ENCODE measurements at regions not wholly inside any gene's neighbourhood (a gene's known extent, or its start where the extent isn't known, plus 50 kb on each side); places are given as distances from the start of the nearest gene placed in this dataset.
"Not testable (repeated sequence)": the region's sequence is repeated elsewhere in the genome, so short reads cannot be mapped to it uniquely, and the experiment has no call there.

GRCh38 chr11:49670705-49671104 lies 281.5 kb upstream of the OR4C13 start:
- H3K4me3 Mint-ChIP-seq (ENCODE audit: low read depth); H3K4me1 Mint-ChIP-seq (ENCODE audit: low read depth); DNase-seq (ENCODE audit: low spot score); intact Hi-C loops (cut with micrococcal nuclease); H3K27ac Mint-ChIP-seq; H3K36me3 Mint-ChIP-seq (ENCODE audit: low read depth); H3K27me3 Mint-ChIP-seq (ENCODE audit: low read depth): not testable (repeated sequence)
- peaks cover 52% of the 10 kb centered on the region for H3K9me3 Mint-ChIP-seq

- H3K36me3 Mint-ChIP-seq (ENCODE audit: low read depth); DNase-seq (ENCODE audit: low spot score); H3K27ac Mint-ChIP-seq; H3K4me3 Mint-ChIP-seq (ENCODE audit: low read depth); intact Hi-C loops (cut with micrococcal nuclease); H3K4me1 Mint-ChIP-seq (ENCODE audit: low read depth); H3K27me3 Mint-ChIP-seq (ENCODE audit: low read depth): not testable (repeated sequence)
- peaks cover 46% of the 10 kb centered on the region for H3K9me3 Mint-ChIP-seq
Observed at GRCh38 chr11:49702121-49702520, 250.1 kb upstream of the OR4C13 start.

GRCh38 chr11:49750447-49750846 lies 201.7 kb upstream of the OR4C13 start:
- H3K4me1 Mint-ChIP-seq (ENCODE audit: low read depth); intact Hi-C loops (cut with micrococcal nuclease); H3K27me3 Mint-ChIP-seq (ENCODE audit: low read depth); H3K27ac Mint-ChIP-seq; H3K36me3 Mint-ChIP-seq (ENCODE audit: low read depth); H3K4me3 Mint-ChIP-seq (ENCODE audit: low read depth); DNase-seq (ENCODE audit: low spot score): not testable (repeated sequence)
- peaks cover 29% of the 10 kb centered on the region for H3K9me3 Mint-ChIP-seq

- intact Hi-C loops (cut with micrococcal nuclease); H3K27me3 Mint-ChIP-seq (ENCODE audit: low read depth); H3K27ac Mint-ChIP-seq; H3K4me1 Mint-ChIP-seq (ENCODE audit: low read depth); H3K4me3 Mint-ChIP-seq (ENCODE audit: low read depth); DNase-seq (ENCODE audit: low spot score); H3K36me3 Mint-ChIP-seq (ENCODE audit: low read depth): not testable (repeated sequence)
- peaks cover 28% of the 10 kb centered on the region for H3K9me3 Mint-ChIP-seq
Observed at GRCh38 chr11:49750960-49751359, 201.2 kb upstream of the OR4C13 start.

- H3K36me3 Mint-ChIP-seq (ENCODE audit: low read depth); H3K4me3 Mint-ChIP-seq (ENCODE audit: low read depth); H3K9me3 Mint-ChIP-seq; H3K27me3 Mint-ChIP-seq (ENCODE audit: low read depth); DNase-seq (ENCODE audit: low spot score); intact Hi-C loops (cut with micrococcal nuclease); H3K27ac Mint-ChIP-seq; H3K4me1 Mint-ChIP-seq (ENCODE audit: low read depth): not testable (repeated sequence)
Observed at GRCh38 chr11:49780791-49781190, 171.4 kb upstream of the OR4C13 start.

- H3K4me3 Mint-ChIP-seq (ENCODE audit: low read depth); intact Hi-C loops (cut with micrococcal nuclease); H3K36me3 Mint-ChIP-seq (ENCODE audit: low read depth); H3K27ac Mint-ChIP-seq; H3K4me1 Mint-ChIP-seq (ENCODE audit: low read depth); DNase-seq (ENCODE audit: low spot score); H3K27me3 Mint-ChIP-seq (ENCODE audit: low read depth); H3K9me3 Mint-ChIP-seq: not testable (repeated sequence)
Observed at GRCh38 chr11:49782000-49782399, 170.2 kb upstream of the OR4C13 start.

GRCh38 chr11:49783841-49784240 lies 168.3 kb upstream of the OR4C13 start:
- H3K4me1 Mint-ChIP-seq (ENCODE audit: low read depth); H3K9me3 Mint-ChIP-seq; intact Hi-C loops (cut with micrococcal nuclease); DNase-seq (ENCODE audit: low spot score); H3K4me3 Mint-ChIP-seq (ENCODE audit: low read depth); H3K36me3 Mint-ChIP-seq (ENCODE audit: low read depth); H3K27me3 Mint-ChIP-seq (ENCODE audit: low read depth); H3K27ac Mint-ChIP-seq: not testable (repeated sequence)

GRCh38 chr11:49789787-49790186 lies 162.4 kb upstream of the OR4C13 start:
- DNase-seq (ENCODE audit: low spot score); H3K36me3 Mint-ChIP-seq (ENCODE audit: low read depth); H3K4me3 Mint-ChIP-seq (ENCODE audit: low read depth); H3K27me3 Mint-ChIP-seq (ENCODE audit: low read depth); H3K4me1 Mint-ChIP-seq (ENCODE audit: low read depth); H3K27ac Mint-ChIP-seq; intact Hi-C loops (cut with micrococcal nuclease): not testable (repeated sequence)
- peaks cover 27% of the 10 kb centered on the region for H3K9me3 Mint-ChIP-seq

GRCh38 chr11:49798206-49798837 lies 153.9 kb upstream of the OR4C13 start:
- DNase-seq (ENCODE audit: low spot score); H3K27ac Mint-ChIP-seq; intact Hi-C loops (cut with micrococcal nuclease); H3K27me3 Mint-ChIP-seq (ENCODE audit: low read depth); H3K4me1 Mint-ChIP-seq (ENCODE audit: low read depth); H3K36me3 Mint-ChIP-seq (ENCODE audit: low read depth); H3K4me3 Mint-ChIP-seq (ENCODE audit: low read depth): not testable (repeated sequence)
- H3K9me3 Mint-ChIP-seq = peaks cover 29% of the 10 kb centered on the region

- H3K4me3 Mint-ChIP-seq (ENCODE audit: low read depth); intact Hi-C loops (cut with micrococcal nuclease); DNase-seq (ENCODE audit: low spot score); H3K36me3 Mint-ChIP-seq (ENCODE audit: low read depth); H3K4me1 Mint-ChIP-seq (ENCODE audit: low read depth); H3K27me3 Mint-ChIP-seq (ENCODE audit: low read depth); H3K27ac Mint-ChIP-seq: not testable (repeated sequence)
- peaks cover 19% of the 10 kb centered on the region for H3K9me3 Mint-ChIP-seq
Observed at GRCh38 chr11:49817705-49818430, 134.3 kb upstream of the OR4C13 start.

GRCh38 chr11:49823188-49823587 lies 129.0 kb upstream of the OR4C13 start:
- H3K9me3 Mint-ChIP-seq = peaks cover 31% of the 10 kb centered on the region
- H3K36me3 Mint-ChIP-seq (ENCODE audit: low read depth); intact Hi-C loops (cut with micrococcal nuclease); H3K27ac Mint-ChIP-seq; H3K4me3 Mint-ChIP-seq (ENCODE audit: low read depth); H3K4me1 Mint-ChIP-seq (ENCODE audit: low read depth); H3K27me3 Mint-ChIP-seq (ENCODE audit: low read depth); DNase-seq (ENCODE audit: low spot score): not testable (repeated sequence)

GRCh38 chr11:49850541-49850940 lies 101.7 kb upstream of the OR4C13 start:
- H3K27ac Mint-ChIP-seq; H3K27me3 Mint-ChIP-seq (ENCODE audit: low read depth); intact Hi-C loops (cut with micrococcal nuclease); H3K4me3 Mint-ChIP-seq (ENCODE audit: low read depth); H3K36me3 Mint-ChIP-seq (ENCODE audit: low read depth); DNase-seq (ENCODE audit: low spot score); H3K4me1 Mint-ChIP-seq (ENCODE audit: low read depth): not testable (repeated sequence)
- H3K9me3 Mint-ChIP-seq = peaks cover 20% of the 10 kb centered on the region

GRCh38 chr11:49851511-49851910 lies 100.7 kb upstream of the OR4C13 start:
- no peak for DNase-seq (ENCODE audit: low spot score)
- no peaks in the 10 kb centered on the region for H3K27me3 Mint-ChIP-seq (ENCODE audit: low read depth)
- no peak overlapping the region for H3K27ac Mint-ChIP-seq
- no peaks in the 10 kb centered on the region for H3K4me1 Mint-ChIP-seq (ENCODE audit: low read depth)
- H3K36me3 Mint-ChIP-seq (ENCODE audit: low read depth) = no peaks in the 10 kb centered on the region
- no peak overlapping the region for H3K4me3 Mint-ChIP-seq (ENCODE audit: low read depth)
- peaks cover 30% of the 10 kb centered on the region for H3K9me3 Mint-ChIP-seq
- intact Hi-C loops (cut with micrococcal nuclease) = no loop called here
